ENCODE measurements at regions not wholly inside any gene's neighbourhood (a gene's known extent, or its start where the extent isn't known, plus 50 kb on each side); places are given as distances from the start of the nearest gene placed in this dataset.

DNA sequence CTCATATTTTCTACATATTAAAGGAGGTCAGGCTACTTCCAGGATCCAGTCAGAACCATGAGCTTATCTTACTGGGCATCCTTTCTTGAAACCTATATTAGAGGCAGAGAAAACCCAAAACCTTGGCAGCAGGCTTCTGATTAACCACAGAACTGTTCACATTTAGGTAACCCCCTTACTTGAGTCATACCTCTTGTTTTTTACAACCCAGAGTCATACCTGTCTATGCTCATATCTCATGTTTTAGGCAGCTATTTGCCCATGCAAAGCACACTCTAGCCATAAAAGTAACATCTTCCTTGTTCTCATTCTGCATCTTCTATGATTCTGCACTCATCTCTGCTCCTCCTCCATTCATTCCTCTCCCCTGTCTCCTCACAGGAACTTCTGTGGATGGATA is 138.0 kb upstream of the SMIM31 start:
- Mint-ChIP-seq H3K27me3 (ENCODE audit: low read depth) (no peaks in the 10 kb centered on the region; the same call in 1 of the 2 replicates), H3K4me1 (peaks cover 3% of the 10 kb centered on the region; the same call in 1 of the 2 replicates), H3K9me3 (no peaks in the 10 kb centered on the region), H3K27ac (no peak overlapping the region), H3K36me3 (no peaks in the 10 kb centered on the region), H3K4me3 (no peak overlapping the region)
- ATAC-seq: no peak
- DNase-seq (ENCODE audit: low spot score): no peak
- POLR2A ChIA-PET: no interaction called here
- TF ChIP-seq, protein P1, sequence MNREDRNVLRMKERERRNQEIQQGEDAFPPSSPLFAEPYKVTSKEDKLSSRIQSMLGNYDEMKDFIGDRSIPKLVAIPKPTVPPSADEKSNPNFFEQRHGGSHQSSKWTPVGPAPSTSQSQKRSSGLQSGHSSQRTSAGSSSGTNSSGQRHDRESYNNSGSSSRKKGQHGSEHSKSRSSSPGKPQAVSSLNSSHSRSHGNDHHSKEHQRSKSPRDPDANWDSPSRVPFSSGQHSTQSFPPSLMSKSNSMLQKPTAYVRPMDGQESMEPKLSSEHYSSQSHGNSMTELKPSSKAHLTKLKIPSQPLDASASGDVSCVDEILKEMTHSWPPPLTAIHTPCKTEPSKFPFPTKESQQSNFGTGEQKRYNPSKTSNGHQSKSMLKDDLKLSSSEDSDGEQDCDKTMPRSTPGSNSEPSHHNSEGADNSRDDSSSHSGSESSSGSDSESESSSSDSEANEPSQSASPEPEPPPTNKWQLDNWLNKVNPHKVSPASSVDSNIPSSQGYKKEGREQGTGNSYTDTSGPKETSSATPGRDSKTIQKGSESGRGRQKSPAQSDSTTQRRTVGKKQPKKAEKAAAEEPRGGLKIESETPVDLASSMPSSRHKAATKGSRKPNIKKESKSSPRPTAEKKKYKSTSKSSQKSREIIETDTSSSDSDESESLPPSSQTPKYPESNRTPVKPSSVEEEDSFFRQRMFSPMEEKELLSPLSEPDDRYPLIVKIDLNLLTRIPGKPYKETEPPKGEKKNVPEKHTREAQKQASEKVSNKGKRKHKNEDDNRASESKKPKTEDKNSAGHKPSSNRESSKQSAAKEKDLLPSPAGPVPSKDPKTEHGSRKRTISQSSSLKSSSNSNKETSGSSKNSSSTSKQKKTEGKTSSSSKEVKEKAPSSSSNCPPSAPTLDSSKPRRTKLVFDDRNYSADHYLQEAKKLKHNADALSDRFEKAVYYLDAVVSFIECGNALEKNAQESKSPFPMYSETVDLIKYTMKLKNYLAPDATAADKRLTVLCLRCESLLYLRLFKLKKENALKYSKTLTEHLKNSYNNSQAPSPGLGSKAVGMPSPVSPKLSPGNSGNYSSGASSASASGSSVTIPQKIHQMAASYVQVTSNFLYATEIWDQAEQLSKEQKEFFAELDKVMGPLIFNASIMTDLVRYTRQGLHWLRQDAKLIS (CRISPR knock-in tag; IDR thresholded peaks at IDR 0.05; ENCODE audit: borderline replicate concordance): no peak
- CTCF ChIA-PET: no interaction called here

DNA sequence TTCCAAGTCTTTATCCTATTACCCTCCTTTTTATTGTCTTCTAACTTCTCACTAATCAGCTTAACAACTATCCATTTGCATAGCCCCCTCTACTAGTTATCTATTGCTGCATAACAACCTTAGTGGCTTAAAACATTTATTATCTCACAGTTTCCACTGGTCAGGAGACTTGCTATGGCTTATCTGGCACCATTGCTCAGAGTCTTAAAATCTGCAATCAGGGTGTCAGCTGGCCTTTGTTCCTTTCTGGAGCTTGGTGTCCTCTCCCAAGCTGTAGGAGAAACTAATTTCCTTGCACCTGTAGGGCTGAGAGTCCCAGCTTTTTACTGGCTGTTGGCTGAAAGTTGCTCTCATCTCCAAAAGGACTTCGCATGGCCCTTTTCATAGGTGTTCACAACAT is 137.0 kb upstream of the SMIM31 start:
- DNase-seq (ENCODE audit: low spot score): no peak
- TF ChIP-seq TEAD4 (CRISPR knock-in tag; IDR thresholded peaks at IDR 0.05) (no peak), RELA (CRISPR knock-in tag; IDR thresholded peaks at IDR 0.05; ENCODE audit: borderline replicate concordance) (no peak), SMAD4 (CRISPR knock-in tag; IDR thresholded peaks at IDR 0.05) (no peak), NR2C2 (CRISPR knock-in tag; IDR thresholded peaks at IDR 0.05) (no peak), ZNF263 (CRISPR knock-in tag; IDR thresholded peaks at IDR 0.05; ENCODE audit: low read depth) (no peak), MYBL2 (CRISPR knock-in tag; IDR thresholded peaks at IDR 0.05) (no peak), SOX15 (CRISPR knock-in tag; IDR thresholded peaks at IDR 0.05) (no peak), NR3C1 (CRISPR knock-in tag; conservative IDR thresholded peaks at IDR 0.05; ENCODE audit: low read depth) (no peak), KAT7 (CRISPR knock-in tag; IDR thresholded peaks at IDR 0.05; ENCODE audit: borderline replicate concordance) (no peak), GTF2I (CRISPR knock-in tag; conservative IDR thresholded peaks at IDR 0.05) (no peak), SMAD3 (CRISPR knock-in tag; IDR thresholded peaks at IDR 0.05; ENCODE audit: borderline replicate concordance) (no peak), NFYB (CRISPR knock-in tag; conservative IDR thresholded peaks at IDR 0.05; ENCODE audit: low read depth) (no peak)
- TF ChIP-seq, protein P2, sequence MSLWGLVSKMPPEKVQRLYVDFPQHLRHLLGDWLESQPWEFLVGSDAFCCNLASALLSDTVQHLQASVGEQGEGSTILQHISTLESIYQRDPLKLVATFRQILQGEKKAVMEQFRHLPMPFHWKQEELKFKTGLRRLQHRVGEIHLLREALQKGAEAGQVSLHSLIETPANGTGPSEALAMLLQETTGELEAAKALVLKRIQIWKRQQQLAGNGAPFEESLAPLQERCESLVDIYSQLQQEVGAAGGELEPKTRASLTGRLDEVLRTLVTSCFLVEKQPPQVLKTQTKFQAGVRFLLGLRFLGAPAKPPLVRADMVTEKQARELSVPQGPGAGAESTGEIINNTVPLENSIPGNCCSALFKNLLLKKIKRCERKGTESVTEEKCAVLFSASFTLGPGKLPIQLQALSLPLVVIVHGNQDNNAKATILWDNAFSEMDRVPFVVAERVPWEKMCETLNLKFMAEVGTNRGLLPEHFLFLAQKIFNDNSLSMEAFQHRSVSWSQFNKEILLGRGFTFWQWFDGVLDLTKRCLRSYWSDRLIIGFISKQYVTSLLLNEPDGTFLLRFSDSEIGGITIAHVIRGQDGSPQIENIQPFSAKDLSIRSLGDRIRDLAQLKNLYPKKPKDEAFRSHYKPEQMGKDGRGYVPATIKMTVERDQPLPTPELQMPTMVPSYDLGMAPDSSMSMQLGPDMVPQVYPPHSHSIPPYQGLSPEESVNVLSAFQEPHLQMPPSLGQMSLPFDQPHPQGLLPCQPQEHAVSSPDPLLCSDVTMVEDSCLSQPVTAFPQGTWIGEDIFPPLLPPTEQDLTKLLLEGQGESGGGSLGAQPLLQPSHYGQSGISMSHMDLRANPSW (CRISPR knock-in tag; conservative IDR thresholded peaks at IDR 0.05; ENCODE audit: low read depth): no peak
- TF ChIP-seq, protein P3, sequence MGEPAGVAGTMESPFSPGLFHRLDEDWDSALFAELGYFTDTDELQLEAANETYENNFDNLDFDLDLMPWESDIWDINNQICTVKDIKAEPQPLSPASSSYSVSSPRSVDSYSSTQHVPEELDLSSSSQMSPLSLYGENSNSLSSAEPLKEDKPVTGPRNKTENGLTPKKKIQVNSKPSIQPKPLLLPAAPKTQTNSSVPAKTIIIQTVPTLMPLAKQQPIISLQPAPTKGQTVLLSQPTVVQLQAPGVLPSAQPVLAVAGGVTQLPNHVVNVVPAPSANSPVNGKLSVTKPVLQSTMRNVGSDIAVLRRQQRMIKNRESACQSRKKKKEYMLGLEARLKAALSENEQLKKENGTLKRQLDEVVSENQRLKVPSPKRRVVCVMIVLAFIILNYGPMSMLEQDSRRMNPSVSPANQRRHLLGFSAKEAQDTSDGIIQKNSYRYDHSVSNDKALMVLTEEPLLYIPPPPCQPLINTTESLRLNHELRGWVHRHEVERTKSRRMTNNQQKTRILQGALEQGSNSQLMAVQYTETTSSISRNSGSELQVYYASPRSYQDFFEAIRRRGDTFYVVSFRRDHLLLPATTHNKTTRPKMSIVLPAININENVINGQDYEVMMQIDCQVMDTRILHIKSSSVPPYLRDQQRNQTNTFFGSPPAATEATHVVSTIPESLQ (CRISPR knock-in tag; IDR thresholded peaks at IDR 0.05): no peak
- TF ChIP-seq, protein P4, sequence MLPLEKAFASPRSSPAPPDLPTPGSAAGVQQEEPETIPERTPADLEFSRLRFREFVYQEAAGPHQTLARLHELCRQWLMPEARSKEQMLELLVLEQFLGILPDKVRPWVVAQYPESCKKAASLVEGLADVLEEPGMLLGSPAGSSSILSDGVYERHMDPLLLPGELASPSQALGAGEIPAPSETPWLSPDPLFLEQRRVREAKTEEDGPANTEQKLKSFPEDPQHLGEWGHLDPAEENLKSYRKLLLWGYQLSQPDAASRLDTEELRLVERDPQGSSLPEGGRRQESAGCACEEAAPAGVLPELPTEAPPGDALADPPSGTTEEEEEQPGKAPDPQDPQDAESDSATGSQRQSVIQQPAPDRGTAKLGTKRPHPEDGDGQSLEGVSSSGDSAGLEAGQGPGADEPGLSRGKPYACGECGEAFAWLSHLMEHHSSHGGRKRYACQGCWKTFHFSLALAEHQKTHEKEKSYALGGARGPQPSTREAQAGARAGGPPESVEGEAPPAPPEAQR (CRISPR knock-in tag; IDR thresholded peaks at IDR 0.05): no peak
- TF ChIP-seq, protein P5, sequence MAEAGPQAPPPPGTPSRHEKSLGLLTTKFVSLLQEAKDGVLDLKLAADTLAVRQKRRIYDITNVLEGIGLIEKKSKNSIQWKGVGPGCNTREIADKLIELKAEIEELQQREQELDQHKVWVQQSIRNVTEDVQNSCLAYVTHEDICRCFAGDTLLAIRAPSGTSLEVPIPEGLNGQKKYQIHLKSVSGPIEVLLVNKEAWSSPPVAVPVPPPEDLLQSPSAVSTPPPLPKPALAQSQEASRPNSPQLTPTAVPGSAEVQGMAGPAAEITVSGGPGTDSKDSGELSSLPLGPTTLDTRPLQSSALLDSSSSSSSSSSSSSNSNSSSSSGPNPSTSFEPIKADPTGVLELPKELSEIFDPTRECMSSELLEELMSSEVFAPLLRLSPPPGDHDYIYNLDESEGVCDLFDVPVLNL (CRISPR knock-in tag; IDR thresholded peaks at IDR 0.05; ENCODE audit: borderline replicate concordance, low read depth): no peak
- TF ChIP-seq, protein P6, sequence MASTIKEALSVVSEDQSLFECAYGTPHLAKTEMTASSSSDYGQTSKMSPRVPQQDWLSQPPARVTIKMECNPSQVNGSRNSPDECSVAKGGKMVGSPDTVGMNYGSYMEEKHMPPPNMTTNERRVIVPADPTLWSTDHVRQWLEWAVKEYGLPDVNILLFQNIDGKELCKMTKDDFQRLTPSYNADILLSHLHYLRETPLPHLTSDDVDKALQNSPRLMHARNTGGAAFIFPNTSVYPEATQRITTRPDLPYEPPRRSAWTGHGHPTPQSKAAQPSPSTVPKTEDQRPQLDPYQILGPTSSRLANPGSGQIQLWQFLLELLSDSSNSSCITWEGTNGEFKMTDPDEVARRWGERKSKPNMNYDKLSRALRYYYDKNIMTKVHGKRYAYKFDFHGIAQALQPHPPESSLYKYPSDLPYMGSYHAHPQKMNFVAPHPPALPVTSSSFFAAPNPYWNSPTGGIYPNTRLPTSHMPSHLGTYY (CRISPR knock-in tag; IDR thresholded peaks at IDR 0.05): no peak
- TF ChIP-seq, protein P7, sequence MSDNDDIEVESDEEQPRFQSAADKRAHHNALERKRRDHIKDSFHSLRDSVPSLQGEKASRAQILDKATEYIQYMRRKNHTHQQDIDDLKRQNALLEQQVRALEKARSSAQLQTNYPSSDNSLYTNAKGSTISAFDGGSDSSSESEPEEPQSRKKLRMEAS (CRISPR knock-in tag; IDR thresholded peaks at IDR 0.05): no peak
- no peak for ATAC-seq
- Mint-ChIP-seq H3K4me3 (no peak overlapping the region), H3K4me1 (peaks cover 3% of the 10 kb centered on the region; the same call in 1 of the 2 replicates), H3K9me3 (no peaks in the 10 kb centered on the region), H3K27ac (no peak overlapping the region), H3K36me3 (no peaks in the 10 kb centered on the region), H3K27me3 (ENCODE audit: low read depth) (no peaks in the 10 kb centered on the region; the same call in 1 of the 2 replicates)
- ChIA-PET POLR2A (no interaction called here), CTCF (no interaction called here)

All from WTC11 (cell line).